ENCODE measurements at regions not wholly inside any gene's neighbourhood (a gene's known extent, or its start where the extent isn't known, plus 50 kb on each side); places are given as distances from the start of the nearest gene placed in this dataset.
A peak's percentile ranks its signal among the peaks of the same experiment; 100 is the strongest.

DNA sequence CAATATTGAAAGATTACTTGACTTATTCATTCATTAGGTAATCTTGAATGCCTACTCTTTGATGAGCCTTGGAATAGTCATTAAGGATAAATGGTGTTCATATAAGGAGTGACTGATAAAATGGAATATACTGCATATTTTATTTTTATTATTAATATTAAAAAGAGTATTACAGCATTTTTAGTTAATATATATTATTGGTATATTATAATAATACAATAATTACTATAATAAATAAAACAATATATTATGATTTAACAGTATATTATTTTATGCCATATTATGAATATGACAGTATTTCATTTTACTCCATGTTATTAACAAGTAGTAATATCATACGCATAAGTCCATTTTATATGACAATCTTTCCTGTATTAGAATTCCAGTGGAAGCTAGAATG lies 490.8 kb upstream of the NFIA start:
- no peak for DNase-seq (ENCODE audit: low read depth)

DNA sequence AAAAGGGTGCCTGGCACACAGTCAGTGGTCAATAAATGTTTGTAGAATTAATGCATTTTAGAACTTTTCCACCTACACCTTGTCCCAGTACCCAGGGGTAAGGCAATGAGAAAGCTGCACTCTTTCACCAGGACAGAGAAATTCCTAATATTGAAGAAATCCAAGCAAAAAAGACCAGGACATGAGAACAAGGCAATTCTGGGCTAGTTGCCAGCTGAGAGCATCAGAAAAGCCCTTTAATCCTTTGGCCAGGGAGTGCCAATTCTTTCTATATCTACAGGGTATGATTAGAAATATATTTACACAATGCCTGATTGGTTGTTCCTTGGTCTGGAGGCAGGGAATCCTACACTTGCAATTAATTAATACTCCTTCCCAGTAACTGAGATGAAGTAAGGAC lies 492.4 kb upstream of the NFIA start:
- DNase-seq (ENCODE audit: low read depth) = no peak

DNA sequence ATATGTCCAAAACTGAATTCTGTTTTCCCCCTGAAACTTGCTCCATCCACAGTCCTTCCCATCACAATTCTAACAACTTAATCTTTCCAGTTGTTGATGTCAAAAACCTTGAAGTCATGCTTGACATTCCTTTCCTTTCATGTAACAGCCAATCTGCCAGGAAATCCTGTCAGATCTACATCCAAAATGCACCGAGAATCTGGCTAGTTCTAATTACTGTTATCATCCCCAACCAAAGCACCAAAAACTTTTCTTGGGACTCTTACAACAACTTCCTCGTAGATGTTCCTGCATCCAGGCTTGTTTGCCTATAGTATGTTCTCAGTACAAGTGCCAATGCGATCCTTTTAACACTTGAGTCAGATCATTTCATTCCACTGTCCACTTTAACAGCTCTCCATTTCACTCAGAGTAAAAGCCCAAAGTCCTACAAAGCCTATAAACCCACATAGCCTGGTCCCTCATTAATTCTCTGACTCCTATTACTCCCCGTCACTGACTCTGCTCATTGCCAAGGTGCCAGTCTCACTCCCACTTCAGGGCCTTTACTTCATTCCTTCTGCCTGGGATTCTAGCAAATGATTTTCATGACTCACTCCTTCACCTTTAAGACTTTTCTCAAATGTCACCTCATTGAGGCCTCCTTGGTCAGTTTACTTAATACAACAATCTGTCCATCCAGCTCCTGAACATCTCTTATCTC lies 493.2 kb upstream of the NFIA start:
- DNase-seq (ENCODE audit: low read depth) = peak; percentile 11

DNA sequence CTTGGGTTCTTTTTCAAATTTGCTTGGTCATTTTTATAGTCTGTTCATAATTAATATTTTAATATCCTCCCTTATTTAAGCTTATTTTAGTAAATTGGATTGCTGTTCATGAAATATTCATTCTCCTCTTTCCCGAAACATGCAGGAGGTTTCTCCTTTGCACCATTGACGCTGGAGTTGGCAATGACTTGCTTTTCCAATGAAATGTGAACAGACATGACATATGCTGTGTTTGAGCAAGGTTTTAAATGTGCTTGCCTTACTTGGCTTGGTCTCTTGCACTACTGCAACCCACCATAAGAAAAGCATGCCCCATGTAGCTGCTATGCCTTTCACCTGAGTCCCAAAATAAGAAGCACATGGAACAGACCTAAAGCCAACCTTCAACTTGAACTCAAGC lies 498.0 kb upstream of the NFIA start:
- no peak for DNase-seq (ENCODE audit: low read depth)

DNA sequence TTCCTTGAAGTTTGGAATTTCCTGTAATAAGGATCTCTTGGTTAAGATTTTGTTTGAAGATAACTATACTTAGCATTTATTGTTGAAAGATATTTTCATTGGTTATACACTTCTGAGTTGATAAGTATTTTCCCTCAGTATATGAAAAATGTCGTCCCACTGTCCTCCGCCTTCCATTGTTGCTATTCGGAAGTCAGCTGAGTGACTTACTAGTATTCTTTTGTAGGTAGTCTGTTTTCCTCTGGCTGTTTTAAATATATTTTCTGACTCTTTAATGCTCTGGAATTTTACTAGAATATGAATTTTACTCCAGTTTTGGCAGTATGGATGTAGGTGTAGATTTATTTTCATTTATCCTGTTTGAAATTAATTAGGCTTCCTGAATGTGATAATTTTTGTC lies 498.7 kb upstream of the NFIA start:
- DNase-seq (ENCODE audit: low read depth) = no peak

DNA sequence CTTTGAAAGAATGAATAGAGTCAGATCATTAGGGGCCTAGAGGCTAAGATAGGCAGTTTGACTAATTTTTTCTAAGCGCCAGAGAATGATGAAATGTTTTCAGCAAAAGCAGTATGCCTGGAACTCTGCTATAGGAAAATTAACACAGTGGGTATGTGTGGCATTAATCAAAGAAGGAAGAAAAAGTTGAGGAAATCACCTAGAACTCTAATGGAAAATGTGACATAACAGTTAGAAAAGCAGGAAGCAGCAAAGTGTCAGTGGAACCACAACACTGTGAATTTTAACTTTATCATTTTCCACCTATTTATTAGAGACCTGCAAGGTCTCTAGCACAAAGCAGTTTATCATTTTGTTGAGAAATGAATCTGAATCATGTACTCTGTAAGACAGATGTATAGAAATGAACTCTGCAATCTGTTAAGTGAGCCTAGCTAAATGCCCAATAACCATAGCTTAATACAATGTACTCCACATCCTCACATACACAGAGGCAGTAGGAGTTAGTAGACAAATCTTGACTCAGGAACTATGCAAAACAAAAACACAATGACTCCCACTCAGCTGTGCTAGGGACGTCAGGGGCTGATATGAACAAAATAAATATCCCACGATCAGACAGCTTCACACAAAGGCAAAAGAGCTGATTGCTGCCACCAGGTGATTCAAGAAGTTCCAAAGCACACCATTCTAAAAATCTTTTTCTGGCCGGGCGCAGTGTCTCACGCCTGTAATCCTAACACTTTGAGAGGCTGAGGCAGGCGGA lies 500.7 kb upstream of the NFIA start:
- no peak for DNase-seq (ENCODE audit: low read depth)

DNA sequence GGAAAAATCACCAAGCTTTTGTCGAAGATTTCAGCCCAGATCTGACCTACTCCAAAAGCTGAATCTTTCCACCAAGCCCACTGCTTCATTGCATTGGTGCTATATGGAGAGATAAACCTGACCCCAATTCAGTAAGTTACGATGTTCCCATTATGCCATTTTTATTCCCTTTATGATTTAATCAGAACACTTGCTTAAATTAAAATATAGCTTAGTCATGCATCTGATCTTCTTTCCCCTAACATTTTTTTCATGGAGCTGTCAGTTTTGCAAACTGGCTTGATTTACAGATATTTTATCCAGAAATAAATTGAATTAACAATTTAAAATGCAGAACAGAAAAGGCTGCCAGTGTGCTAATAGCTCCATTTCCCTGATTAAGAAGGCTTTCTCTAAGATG lies 503.5 kb upstream of the C1orf87 start:
- DNase-seq (ENCODE audit: low read depth) = no peak

DNA sequence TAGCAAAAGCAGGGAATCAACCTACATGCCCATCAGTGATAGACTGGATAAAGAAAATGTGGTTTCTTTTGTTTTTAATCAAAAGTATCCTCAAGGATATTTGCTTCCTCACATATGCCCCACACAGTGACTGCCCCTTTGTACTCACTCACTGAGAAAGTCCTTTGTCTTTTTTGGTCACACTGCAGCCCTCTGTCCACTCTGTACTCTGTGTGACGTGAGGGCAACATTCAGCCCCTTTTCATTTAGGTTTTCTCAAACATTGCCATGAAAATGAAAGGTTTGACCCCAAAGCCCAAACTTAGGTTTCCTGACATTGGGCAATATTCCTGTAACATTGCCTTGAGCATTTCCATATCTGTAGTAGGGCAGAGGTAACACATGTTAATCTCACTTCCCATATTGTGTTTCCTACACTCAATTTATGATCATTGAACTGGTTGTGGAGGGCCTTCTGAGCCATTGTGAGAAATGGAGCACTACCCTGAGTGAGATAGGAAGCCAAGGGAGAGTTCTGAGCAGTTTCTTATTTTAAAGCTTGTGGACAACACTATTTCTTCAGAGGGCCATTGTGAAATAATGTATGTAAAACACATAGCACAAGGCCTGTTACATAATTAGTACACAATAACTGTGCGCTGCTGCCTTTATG lies 501.9 kb upstream of the C1orf87 start:
- no peak for DNase-seq (ENCODE audit: low read depth)

DNA sequence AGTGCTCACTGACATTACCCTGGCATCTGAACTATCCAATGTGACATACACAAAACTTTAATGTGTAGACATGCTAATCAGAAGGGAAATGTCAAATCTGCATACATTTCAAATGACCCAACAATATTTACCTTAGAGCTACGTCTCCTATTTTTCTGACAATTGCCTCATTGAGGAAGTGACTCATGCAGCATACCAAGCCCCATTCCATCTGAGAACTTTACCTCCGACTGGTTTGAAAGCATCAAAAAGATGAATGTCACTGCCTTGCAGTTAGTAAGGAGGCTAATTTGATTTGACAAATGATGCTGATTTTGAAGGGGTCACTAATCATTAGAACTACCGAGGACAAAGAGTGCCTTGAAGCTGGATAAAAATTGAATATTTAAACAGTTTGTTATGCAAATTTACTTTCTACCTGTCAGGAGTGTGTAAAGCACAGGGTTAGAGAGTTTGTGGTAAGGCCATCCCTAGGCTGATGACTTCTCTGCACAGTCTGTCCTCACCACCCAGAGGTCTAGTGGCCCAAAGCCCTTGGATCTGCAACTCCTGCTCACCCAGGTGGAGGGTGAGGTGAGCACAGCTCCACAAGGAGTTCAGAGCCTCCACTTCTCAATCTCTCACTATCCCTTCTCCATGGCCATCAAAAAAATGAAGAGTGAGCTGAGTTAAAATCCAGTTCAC lies 500.3 kb upstream of the C1orf87 start:
- peak; percentile 93 for DNase-seq (ENCODE audit: low read depth)

DNA sequence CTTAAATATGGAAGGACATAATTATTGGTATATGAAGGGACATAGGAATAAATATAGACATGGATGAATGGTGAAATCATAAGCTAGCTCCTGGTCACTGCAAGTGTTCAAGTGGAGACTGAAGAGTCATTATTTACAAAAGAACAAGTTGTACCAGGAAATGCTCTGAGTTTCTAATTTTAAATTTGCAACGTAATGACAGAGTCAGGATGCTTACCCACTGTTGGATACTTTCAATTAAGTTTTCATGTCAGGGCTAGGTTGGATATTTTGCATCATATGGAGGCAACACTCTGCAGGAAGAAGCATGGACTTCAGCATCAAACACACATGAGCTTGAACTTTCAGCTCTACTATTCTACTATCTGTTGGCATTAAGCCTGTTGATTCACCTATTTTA lies 499.6 kb upstream of the C1orf87 start:
- peak; percentile 76 for DNase-seq (ENCODE audit: low read depth)

DNA sequence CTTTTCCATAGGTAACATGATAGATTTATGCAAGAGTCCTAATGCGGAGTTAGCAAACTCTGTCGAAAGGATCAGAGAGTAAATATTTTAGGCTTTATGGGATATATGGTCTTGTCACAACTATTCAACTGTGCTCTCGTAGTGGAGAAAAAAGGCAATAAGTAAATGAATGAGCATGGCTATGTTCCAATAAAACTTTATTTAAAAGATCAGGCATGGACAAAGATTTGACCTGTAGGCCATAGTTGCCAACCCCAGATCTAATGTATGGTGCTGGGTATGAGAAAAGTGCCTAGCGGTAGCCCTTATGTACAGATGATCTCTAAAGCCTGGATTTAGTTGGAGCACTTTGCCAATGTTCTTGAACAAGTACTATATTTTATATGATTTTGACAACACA lies 498.8 kb upstream of the C1orf87 start:
- no peak for DNase-seq (ENCODE audit: low read depth)

DNA sequence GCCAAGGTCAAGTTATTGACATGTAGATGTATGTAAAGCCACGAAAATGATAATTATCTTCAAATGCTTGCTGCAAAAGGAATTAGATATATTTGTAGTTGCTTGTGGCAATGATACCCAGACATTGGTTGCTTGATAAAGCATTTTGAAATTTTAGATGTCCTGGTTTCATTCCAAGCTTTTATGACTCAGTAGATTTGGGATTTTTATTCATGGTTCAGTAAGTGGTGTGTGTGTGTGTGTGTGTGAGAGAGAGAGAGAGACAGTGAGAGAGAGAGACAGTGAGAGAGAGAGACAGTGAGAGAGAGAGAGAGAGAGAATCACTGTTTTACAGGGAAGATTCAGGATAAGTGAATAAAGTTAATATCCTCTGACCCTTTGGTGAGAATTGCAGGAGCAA lies 498.2 kb upstream of the C1orf87 start:
- DNase-seq (ENCODE audit: low read depth) = peak; percentile 51

DNA sequence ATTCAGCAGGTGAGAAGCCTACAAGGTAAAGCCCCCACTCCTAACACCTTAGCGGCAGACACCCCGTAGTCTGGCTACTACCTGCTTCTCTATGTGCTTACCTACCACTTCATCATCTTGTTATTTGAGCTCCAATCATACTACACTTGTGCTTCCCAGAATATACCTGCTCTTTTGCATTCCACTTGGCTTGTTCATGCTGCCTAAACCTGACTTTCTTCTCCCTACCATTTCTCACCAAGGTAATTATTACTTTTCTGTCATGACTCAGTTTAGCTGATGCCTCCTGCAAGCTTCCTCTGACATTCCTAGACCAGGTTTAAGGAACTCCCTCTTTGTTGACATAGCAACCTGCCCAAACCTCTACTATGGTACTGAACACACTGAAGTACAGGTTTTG lies 495.6 kb upstream of the C1orf87 start:
- peak; percentile 96 for DNase-seq (ENCODE audit: low read depth)

DNA sequence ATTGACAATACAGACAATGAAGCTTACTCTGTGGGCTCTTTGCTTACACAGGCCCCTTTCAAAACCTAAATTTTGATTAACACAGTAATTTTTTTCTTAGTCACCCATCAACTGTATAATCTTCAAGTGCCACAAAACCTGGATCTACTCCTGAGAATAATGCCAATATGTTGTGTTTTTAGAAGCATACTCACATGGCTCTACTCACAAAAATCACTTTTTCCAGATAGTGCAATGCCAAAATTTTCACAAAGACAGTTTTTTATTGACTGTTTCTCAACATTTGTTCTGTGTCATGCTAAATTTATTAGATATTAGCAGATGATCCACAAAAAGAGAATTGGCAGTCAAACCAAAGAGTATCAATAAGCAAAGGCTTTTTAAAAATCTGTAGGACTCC lies 493.7 kb upstream of the C1orf87 start:
- no peak for DNase-seq (ENCODE audit: low read depth)

DNA sequence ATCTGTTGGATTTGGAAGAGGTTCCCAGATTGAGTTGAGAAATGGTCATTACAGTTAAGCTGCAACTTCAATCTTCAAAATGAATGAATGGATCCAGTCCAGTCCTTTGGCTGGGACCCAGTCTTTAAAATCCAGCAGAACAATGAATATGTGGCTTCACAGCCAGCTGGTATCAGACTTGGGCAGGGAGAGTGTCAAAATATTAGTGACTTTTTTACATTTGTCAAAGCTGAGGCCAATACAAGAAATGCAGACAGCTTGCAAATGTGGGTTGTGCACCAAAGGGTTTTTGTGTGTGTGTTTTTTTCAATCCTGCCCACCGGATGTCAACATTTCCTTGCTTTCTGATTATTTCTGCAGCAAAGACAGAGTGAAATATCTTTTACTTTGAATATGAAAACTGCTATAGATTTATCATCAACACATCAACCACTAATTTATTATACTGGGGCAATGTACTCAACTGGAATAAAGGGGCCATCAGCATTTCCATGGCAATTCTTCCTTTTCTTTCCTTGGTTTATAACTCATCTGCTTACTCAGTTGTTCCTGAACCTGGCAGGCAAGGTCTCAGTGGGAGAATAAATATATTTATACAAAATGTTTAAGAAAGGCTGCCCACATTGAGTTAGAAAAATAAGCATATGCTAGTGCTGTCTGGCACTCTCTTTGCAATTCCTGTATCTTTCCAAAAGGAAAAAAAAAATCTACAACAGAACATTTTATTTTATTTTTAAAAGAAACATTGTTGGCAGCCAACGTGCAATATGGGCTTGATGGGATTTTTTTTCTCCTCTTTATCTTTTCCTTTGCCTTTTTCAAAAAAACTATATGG lies 491.6 kb upstream of the C1orf87 start:
- no peak for DNase-seq (ENCODE audit: low read depth)

DNA sequence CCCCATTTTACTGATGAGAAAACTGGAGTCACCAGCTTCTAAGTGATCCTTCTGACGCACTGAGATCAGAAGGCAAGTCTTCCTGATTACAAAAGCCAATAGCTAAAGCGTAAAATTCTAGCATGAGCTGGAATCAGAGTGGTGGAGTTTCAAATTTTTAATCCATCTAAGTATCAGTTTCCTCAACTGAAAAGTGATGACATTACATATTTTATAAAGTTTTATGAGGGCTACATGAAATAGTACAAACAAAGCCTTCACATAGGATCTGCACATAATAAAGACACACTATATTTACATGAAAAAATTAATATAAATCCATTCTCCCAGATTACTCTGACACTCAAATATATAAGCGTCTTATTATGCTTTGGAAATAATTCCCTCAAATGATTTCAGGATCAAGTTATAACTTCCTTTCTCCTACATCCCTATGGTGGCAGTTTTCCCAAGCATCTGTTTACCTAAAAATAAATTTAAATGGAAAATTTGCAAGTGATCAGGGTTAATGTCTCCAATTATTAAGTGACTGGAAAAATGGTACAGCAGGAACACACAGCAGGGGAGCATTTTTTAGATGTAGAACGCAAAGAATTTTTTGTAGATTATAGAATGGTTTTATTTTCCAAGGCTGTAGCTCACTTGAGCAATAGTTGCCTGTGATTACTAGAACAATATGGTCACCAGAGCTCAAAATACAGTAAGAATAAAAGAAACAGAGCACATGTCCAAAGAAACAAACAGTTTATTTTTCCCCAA lies 490.4 kb upstream of the C1orf87 start:
- no peak for DNase-seq (ENCODE audit: low read depth)

DNA sequence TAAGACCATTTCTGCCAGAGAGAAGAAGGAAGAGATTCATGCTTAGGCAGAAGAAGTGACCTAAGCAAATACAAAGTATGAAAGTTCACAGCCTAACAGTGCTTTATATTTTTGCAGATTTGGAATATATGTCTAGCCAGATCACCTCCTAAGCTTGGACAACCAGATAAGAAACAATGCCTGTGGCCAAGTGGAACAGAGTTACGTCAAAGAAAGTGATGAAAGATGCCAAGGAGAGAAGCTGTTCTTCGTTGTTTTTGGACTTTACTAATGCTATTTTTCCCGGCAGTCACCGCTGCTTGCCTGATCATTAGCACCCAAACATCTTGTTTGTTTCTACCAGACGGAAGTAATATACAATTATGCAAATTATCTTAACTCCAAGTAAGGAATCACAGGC lies 489.2 kb upstream of the C1orf87 start:
- no peak for DNase-seq (ENCODE audit: low read depth)

DNA sequence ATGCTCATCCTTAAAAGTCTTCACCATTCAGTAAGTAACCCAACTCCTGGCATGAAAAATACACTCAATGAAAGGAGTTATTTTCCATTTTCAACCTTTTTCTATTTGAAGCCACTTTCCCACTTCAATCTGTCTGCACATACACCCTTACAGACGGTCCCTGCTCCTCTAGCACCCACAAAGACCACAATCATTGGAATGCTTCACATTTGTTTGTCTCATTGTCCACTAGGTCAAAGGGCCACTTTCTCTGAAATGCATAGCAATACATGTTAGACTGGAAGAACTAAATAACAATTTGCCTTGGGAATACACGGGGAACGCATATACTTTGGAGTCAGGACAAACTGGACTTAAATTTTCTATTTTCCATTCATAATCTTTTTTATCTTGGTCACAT lies 487.1 kb upstream of the C1orf87 start:
- no peak for DNase-seq (ENCODE audit: low read depth)

DNA sequence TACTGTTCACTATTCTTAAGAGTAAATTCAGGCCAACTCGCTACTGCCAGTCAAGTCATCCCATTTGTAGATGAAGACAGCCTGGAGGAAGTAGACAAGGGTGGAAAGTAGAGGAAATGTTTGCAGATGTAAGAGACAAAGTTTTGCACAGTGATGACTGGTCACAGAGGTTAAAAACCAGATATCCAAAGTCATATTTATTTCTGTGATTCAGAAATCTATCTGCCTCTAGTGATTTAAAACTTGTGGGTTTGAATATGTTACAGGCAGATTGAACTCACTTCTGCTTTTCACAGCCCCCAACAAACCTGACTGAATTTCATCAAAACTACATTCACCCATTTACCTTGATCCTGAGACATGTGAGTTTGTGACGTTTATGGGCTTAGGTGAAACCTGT lies 484.7 kb upstream of the C1orf87 start:
- no peak for DNase-seq (ENCODE audit: low read depth)

DNA sequence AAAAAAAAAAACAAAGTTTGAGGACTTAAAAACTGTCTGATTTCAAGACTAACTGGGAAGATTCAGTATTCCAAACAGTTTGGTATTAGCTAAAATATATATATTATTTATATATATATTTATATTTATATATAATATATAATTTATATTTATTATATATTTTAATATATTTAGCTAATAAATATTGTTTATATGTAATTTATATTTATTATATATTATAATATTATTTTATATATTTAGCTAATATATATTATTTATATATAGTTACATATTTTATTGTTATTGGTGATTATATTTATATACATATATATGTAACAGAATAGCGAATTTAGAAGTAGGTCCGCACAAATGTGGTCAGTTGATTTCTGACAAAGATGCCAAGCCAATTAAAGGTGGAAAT lies 480.2 kb upstream of the C1orf87 start:
- no peak for DNase-seq (ENCODE audit: low read depth)

DNA sequence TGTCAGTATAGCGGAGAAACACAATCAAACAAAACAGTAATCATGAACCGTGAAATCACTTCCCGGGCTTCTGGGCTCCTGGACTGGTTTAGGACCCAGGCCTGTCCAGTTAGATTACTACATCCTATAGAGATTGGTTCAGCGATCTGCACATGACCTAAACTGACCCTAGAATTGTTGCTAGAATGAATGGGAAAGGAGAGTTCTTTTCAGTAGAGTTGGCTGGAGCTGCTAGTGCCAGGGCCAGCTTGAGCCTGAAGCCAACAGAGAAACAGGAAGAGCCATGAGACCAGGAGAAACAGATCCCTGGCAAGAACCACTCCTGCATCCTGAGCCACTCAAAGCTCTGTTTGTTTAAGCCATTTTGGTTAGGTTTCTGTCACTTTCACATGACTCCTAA lies 474.3 kb upstream of the C1orf87 start:
- DNase-seq (ENCODE audit: low read depth) = peak; percentile 49
